GM12878 (cell line): ENCODE measurements at regions not wholly inside any gene's neighbourhood (a gene's known extent, or its start where the extent isn't known, plus 50 kb on each side); places are given as distances from the start of the nearest gene placed in this dataset.

Experiments used
- ATAC-seq: fragments of 200-7000 bp; cut with Tn5 transposase; 3 replicates; pipeline ENCODE4 v1.9.1; 2020; ENCODE audit warnings: mild to moderate bottlenecking, moderate library complexity
- BruUV-seq: library from RNA; stranded (reverse); fragments of 400-500 nt; replicated peaks from 2 replicates; lab custom pipeline; 2021; lab: Mats Ljungman, UMichigan
- CTCF ChIA-PET: fragments of 300-600 bp; sonication (Branson Sonifier 250); formaldehyde crosslinking; extraction: SDS; loops from one replicate; lab custom pipeline; 2021; ENCODE audit warnings: inconsistent platforms; lab: Yijun Ruan, JAX
- POLR2A ChIA-PET: fragments of 350-600 bp; formaldehyde crosslinking; extraction: SDS; loops from one replicate; lab custom pipeline; 2021; ENCODE audit warnings: inconsistent platforms; lab: Charles Lee
- RAD21 ChIA-PET: fragments of 300-600 bp; sonication (Branson Sonifier 250); formaldehyde crosslinking; loops from one replicate; lab custom pipeline; 2023; ENCODE audit warnings: antibody characterized with exemption; ENCODE audit not compliant: unreplicated experiment; lab: Charles Lee
- SMC1A ChIA-PET: fragments of 300-600 bp; sonication (Branson Sonifier 250); formaldehyde crosslinking; loops from one replicate; lab custom pipeline; 2023; ENCODE audit not compliant: unreplicated experiment, uncharacterized antibody; lab: Charles Lee
- DNase-seq: peaks from one replicate; pipeline ENCODE4 v3.0.0-alpha.2; 2011; ENCODE audit warnings: low read depth, low spot score
- FAIRE-seq: peaks from 3 replicates; lab custom pipeline; 2011; peaks lifted over from hg19 to GRCh38; lab: Jason Lieb, UNC
- H2AFZ ChIP-seq: 2 replicates; pipeline ENCODE4 v1.6.0; 2011; ENCODE audit warnings: low read depth, low read length, control low read depth; ENCODE audit not compliant: control insufficient read depth
- H3K27ac ChIP-seq: 2 replicates; pipeline ENCODE4 v1.5.1; 2011; ENCODE audit warnings: control low read depth; ENCODE audit not compliant: control insufficient read depth, insufficient read depth
- H3K27me3 ChIP-seq, 2 experiments: replicated peaks in 1 of 2; 2 replicates each; pipeline versions ENCODE4 v1.6.0 to v1.6.1; 2011; ENCODE audit warnings: low read length in 1 of 2; ENCODE audit not compliant: control insufficient read depth in 2 of 2, insufficient read depth in 2 of 2
- H3K36me3 ChIP-seq, 2 experiments: 2 replicates each; pipeline ENCODE4 v1.5.1; 2011; ENCODE audit warnings: low read length in 1 of 2; ENCODE audit not compliant: control insufficient read depth in 2 of 2, insufficient read depth in 2 of 2
- H3K4me1 ChIP-seq: 2 replicates; pipeline ENCODE4 v1.6.1; 2011; ENCODE audit warnings: mild to moderate bottlenecking, low read length, moderate library complexity, mixed read lengths; ENCODE audit not compliant: control insufficient read depth, insufficient read depth
- H3K4me2 ChIP-seq: 2 replicates; pipeline ENCODE4 v1.6.0; 2011; ENCODE audit warnings: control low read depth; ENCODE audit not compliant: control insufficient read depth, insufficient read depth
- H3K4me3 ChIP-seq: fragments of 200-600 bp; sonication (generic); 2 replicates; pipeline ENCODE4 v1.5.1; 2016
- H3K79me2 ChIP-seq: 2 replicates; pipeline ENCODE4 v1.6.0; 2011; ENCODE audit warnings: low read length; ENCODE audit not compliant: control insufficient read depth, insufficient read depth
- H3K9ac ChIP-seq: 2 replicates; pipeline ENCODE4 v1.8.0; 2011; ENCODE audit warnings: low read length, control low read depth, mixed read lengths; ENCODE audit not compliant: control insufficient read depth, insufficient read depth
- H3K9me3 ChIP-seq: replicated peaks from 3 replicates; pipeline ENCODE4 v1.5.1; 2011; ENCODE audit warnings: mild to moderate bottlenecking, low read length; ENCODE audit not compliant: control insufficient read depth, insufficient read depth
- H4K20me1 ChIP-seq: 2 replicates; pipeline ENCODE4 v1.6.0; 2011; ENCODE audit not compliant: control insufficient read depth, insufficient read depth
- DPF2 ChIP-seq: fragments of 450-650 bp; IDR thresholded peaks from 2 replicates; pipeline ENCODE4 v1.6.1; 2017; ENCODE audit warnings: mild to moderate bottlenecking
- EGR1 ChIP-seq, 2 experiments: IDR thresholded peaks; 1 replicate in 1 of 2; 2 replicates in 1 of 2; pipeline ENCODE4 v1.6.1; 2011 to 2012; ENCODE audit warnings: low read depth in 2 of 2, low read length in 2 of 2, borderline replicate concordance in 1 of 2, mild to moderate bottlenecking in 1 of 2, moderate library complexity in 1 of 2
- ELK1 ChIP-seq: IDR thresholded peaks from 2 replicates; pipeline ENCODE4 v1.6.1; 2012; ENCODE audit warnings: low read depth, low read length, improper control_type of control experiment
- MTA2 ChIP-seq: fragments of 450-650 bp; IDR thresholded peaks from 2 replicates; pipeline ENCODE4 v1.6.1; 2016; ENCODE audit warnings: low read depth, mild to moderate bottlenecking, moderate library complexity
- MXI1 ChIP-seq: fragments of 150-350 bp; IDR thresholded peaks from 2 replicates; pipeline ENCODE4 v1.6.1; 2011; ENCODE audit warnings: low read depth, mild to moderate bottlenecking, inconsistent platforms, low read length, improper control_type of control experiment
- MYB ChIP-seq: fragments of 150-350 bp; IDR thresholded peaks from 2 replicates; pipeline ENCODE4 v1.6.1; 2014; ENCODE audit warnings: mild to moderate bottlenecking, low read depth, low read length, borderline replicate concordance
- NR2C2 ChIP-seq: IDR thresholded peaks from 2 replicates; pipeline ENCODE4 v1.6.1; 2011; ENCODE audit warnings: borderline replicate concordance, low read depth; ENCODE audit not compliant: control insufficient read depth, insufficient read length
- RAD51 ChIP-seq: fragments of 450-650 bp; IDR thresholded peaks from 2 replicates; pipeline ENCODE4 v1.6.1; 2016; ENCODE audit warnings: moderate library complexity, mild to moderate bottlenecking, inconsistent platforms
- RCOR1 ChIP-seq: conservative IDR thresholded peaks from 2 replicates; pipeline ENCODE4 v1.6.1; 2012; ENCODE audit warnings: low read depth, low read length, improper control_type of control experiment
- RFX5 ChIP-seq: IDR thresholded peaks from 2 replicates; pipeline ENCODE4 v1.6.1; 2011; ENCODE audit warnings: low read depth, low read length, improper control_type of control experiment
- SP1 ChIP-seq: IDR thresholded peaks from one replicate; pipeline ENCODE4 v1.6.1; 2011; ENCODE audit warnings: low read depth, low read length
- ZBTB4 ChIP-seq: fragments of 450-650 bp; formaldehyde crosslinking; IDR thresholded peaks from 2 replicates; pipeline ENCODE4 v1.4.0; 2022; ENCODE audit warnings: mild to moderate bottlenecking, moderate library complexity
- ZZZ3 ChIP-seq: IDR thresholded peaks from 2 replicates; pipeline ENCODE4 v1.6.1; 2011; ENCODE audit warnings: low read depth; ENCODE audit not compliant: control insufficient read depth, insufficient read length
- WGBS: methylation state at CpG from one replicate; pipeline ENCODE4 v1.1.6; 2016; ENCODE audit warnings: low lambda C conversion rate; ENCODE audit not compliant: insufficient replicate concordance, insufficient coverage; ENCODE audit errors: missing lambda C conversion rate; 5-methylcytosine and 5-hydroxymethylcytosine counted together
- in situ Hi-C: fragments of 300-500 bp; cut with MboI; formaldehyde crosslinking; loops from 9 replicates; pipeline ENCODE4 v1.14.3; 2018; ENCODE audit warnings: mixed read lengths
- intact Hi-C: fragments of 100-400 bp; cut with micrococcal nuclease; formaldehyde crosslinking; loops from one replicate; pipeline ENCODE4 v1.14.2; 2022; ENCODE audit not compliant: unreplicated experiment
- TF ChIP-seq, protein P1 (sequence below): fragments of 150-350 bp; IDR thresholded peaks from 2 replicates; pipeline ENCODE4 v1.6.1; 2016; ENCODE audit warnings: low read depth, low read length

- TF ChIP-seq, protein P1, sequence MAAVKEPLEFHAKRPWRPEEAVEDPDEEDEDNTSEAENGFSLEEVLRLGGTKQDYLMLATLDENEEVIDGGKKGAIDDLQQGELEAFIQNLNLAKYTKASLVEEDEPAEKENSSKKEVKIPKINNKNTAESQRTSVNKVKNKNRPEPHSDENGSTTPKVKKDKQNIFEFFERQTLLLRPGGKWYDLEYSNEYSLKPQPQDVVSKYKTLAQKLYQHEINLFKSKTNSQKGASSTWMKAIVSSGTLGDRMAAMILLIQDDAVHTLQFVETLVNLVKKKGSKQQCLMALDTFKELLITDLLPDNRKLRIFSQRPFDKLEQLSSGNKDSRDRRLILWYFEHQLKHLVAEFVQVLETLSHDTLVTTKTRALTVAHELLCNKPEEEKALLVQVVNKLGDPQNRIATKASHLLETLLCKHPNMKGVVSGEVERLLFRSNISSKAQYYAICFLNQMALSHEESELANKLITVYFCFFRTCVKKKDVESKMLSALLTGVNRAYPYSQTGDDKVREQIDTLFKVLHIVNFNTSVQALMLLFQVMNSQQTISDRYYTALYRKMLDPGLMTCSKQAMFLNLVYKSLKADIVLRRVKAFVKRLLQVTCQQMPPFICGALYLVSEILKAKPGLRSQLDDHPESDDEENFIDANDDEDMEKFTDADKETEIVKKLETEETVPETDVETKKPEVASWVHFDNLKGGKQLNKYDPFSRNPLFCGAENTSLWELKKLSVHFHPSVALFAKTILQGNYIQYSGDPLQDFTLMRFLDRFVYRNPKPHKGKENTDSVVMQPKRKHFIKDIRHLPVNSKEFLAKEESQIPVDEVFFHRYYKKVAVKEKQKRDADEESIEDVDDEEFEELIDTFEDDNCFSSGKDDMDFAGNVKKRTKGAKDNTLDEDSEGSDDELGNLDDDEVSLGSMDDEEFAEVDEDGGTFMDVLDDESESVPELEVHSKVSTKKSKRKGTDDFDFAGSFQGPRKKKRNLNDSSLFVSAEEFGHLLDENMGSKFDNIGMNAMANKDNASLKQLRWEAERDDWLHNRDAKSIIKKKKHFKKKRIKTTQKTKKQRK = no peak
These were observed 333.4 kb upstream of the IL12A start (continued) for GRCh38 chr3:159655202-159655601.

- Histone ChIP-seq H3K9ac (no peak overlapping the region), H3K4me1 (no peaks in the 10 kb centered on the region), H3K4me3 (no peak overlapping the region), H3K79me2 (no peaks in the 10 kb centered on the region), H3K4me2 (no peak overlapping the region), H2AFZ (no peak overlapping the region)
- no TSS peak for BruUV-seq
- POLR2A ChIA-PET = no interaction called here
- RAD21 ChIA-PET = no interaction called here
- SMC1A ChIA-PET = no interaction called here
- no peak for ATAC-seq
- CTCF ChIA-PET = no interaction called here
- in situ Hi-C loops = no loop called here
- no peak for TF ChIP-seq EGR1 (IDR thresholded peaks at IDR 0.05; ENCODE audit: borderline replicate concordance in 1 of 2, low read depth in 2 of 2, low read length in 2 of 2)
- TF ChIP-seq ZZZ3 = no peak
- TF ChIP-seq ZBTB4 (CRISPR knock-in tag) = no peak
- no peak for TF ChIP-seq MTA2
- TF ChIP-seq ELK1 = no peak
- no peak for TF ChIP-seq RCOR1
- no peak for TF ChIP-seq MYB
- no peak for TF ChIP-seq RAD51
- no peak for TF ChIP-seq RFX5
- TF ChIP-seq DPF2 = no peak
- no peak for TF ChIP-seq MXI1
- no peak for TF ChIP-seq SP1
- TF ChIP-seq NR2C2 = no peak
- TF ChIP-seq, all 136 proteins: peak for 0
- peaks cover 0 to 1% of the 10 kb centered on the region in 2 experiments; a peak in 1 of 4 replicates for H3K27me3 ChIP-seq
- H4K20me1 ChIP-seq = no peaks in the 10 kb centered on the region
- FAIRE-seq = no peak
- intact Hi-C loops = no loop called here
- no peak overlapping the region for H3K27ac ChIP-seq
- 47% methylated on average over 3 of the region's 3 CpGs for WGBS
- no peaks in the 10 kb centered on the region for H3K9me3 ChIP-seq
- DNase-seq = no peak
- H3K36me3 ChIP-seq = no peaks in the 10 kb centered on the region
These were observed 331.5 kb upstream of the IL12A start for GRCh38 chr3:159657176-159657575.
